PC-9 (cell line): ENCODE measurements at regions not wholly inside any gene's neighbourhood (a gene's known extent, or its start where the extent isn't known, plus 50 kb on each side); places are given as distances from the start of the nearest gene placed in this dataset.

Source experiments
- BruUV-seq: library from RNA; stranded (reverse); fragments of 400-500 nt; replicated peaks from 2 replicates; lab custom pipeline; 2021; lab: Mats Ljungman, UMichigan
- CTCF ChIA-PET: fragments of 300-600 bp; sonication (Branson Sonifier 250); formaldehyde crosslinking; loops from one replicate; lab custom pipeline; 2022; ENCODE audit warnings: antibody characterized with exemption; lab: Charles Lee
- POLR2A ChIA-PET: fragments of 300-600 bp; sonication (Branson Sonifier 250); formaldehyde crosslinking; loops from one replicate; lab custom pipeline; 2022; ENCODE audit warnings: antibody characterized with exemption; ENCODE audit not compliant: unreplicated experiment; lab: Charles Lee
- DNase-seq, 2 experiments: peaks; one replicate each; pipeline versions ENCODE4 v3.0.0 to v3.0.0-alpha.2; 2015 to 2022; ENCODE audit warnings: mixed read lengths in 1 of 2
- H2AFZ ChIP-seq: fragments of 200-600 bp; sonication (generic); 2 replicates; pipeline ENCODE4 v1.8.1; 2017; ENCODE audit warnings: antibody characterized with exemption
- H3F3A ChIP-seq: fragments of 200-600 bp; sonication (generic); 2 replicates; pipeline ENCODE4 v1.8.1; 2017; ENCODE audit warnings: antibody characterized with exemption, mild to moderate bottlenecking, low read depth; ENCODE audit not compliant: insufficient read depth
- H3K27ac ChIP-seq: fragments of 200-600 bp; sonication (generic); 2 replicates; pipeline ENCODE4 v1.6.1; 2016; ENCODE audit warnings: mixed run types
- H3K27me3 ChIP-seq: fragments of 200-600 bp; sonication (generic); 2 replicates; pipeline ENCODE4 v1.6.1; 2016; ENCODE audit warnings: low read depth, mixed run types; ENCODE audit not compliant: insufficient read depth
- H3K36me3 ChIP-seq: fragments of 200-600 bp; sonication (generic); 2 replicates; pipeline ENCODE4 v1.6.1; 2016; ENCODE audit warnings: low read depth, mixed run types
- H3K4me1 ChIP-seq: fragments of 200-600 bp; sonication (generic); replicated peaks from 2 replicates; pipeline ENCODE4 v1.6.1; 2016; ENCODE audit warnings: mixed run types; ENCODE audit not compliant: insufficient read depth
- H3K4me2 ChIP-seq: fragments of 200-600 bp; sonication (generic); 2 replicates; pipeline ENCODE4 v1.6.1; 2017; ENCODE audit warnings: mixed run types
- H3K4me3 ChIP-seq: fragments of 200-600 bp; sonication (generic); 2 replicates; pipeline ENCODE4 v1.6.1; 2016; ENCODE audit warnings: mixed run types
- H3K79me2 ChIP-seq: fragments of 200-600 bp; sonication (generic); 2 replicates; pipeline ENCODE4 v1.6.1; 2017; ENCODE audit warnings: low read depth, mixed run types
- H3K9me2 ChIP-seq: fragments of 200-600 bp; sonication (generic); 2 replicates; pipeline ENCODE4 v1.8.1; 2017; ENCODE audit warnings: mild to moderate bottlenecking; ENCODE audit not compliant: insufficient read depth
- H3K9me3 ChIP-seq: fragments of 200-600 bp; sonication (generic); 2 replicates; pipeline ENCODE4 v1.8.1; 2016; ENCODE audit warnings: low read depth; ENCODE audit not compliant: insufficient read depth
- H4K20me1 ChIP-seq: fragments of 200-600 bp; sonication (generic); 2 replicates; pipeline ENCODE4 v1.8.1; 2017; ENCODE audit not compliant: insufficient read depth
- EZH2 ChIP-seq: fragments of 200-600 bp; sonication (generic); IDR thresholded peaks from 2 replicates; pipeline ENCODE4 v1.8.0; 2017; ENCODE audit warnings: antibody characterized with exemption, low read depth
- intact Hi-C: fragments of 100-400 bp; cut with micrococcal nuclease; formaldehyde crosslinking; loops from one replicate; pipeline ENCODE4 v1.10.0; 2022; ENCODE audit not compliant: unreplicated experiment
- TF ChIP-seq, protein P1 (sequence below): fragments of 200-600 bp; sonication (generic); conservative IDR thresholded peaks from 2 replicates; pipeline ENCODE4 v1.6.1; 2017; ENCODE audit warnings: mixed run types, antibody characterized with exemption, mild to moderate bottlenecking, moderate library complexity

- Histone ChIP-seq H3K27me3 (peaks cover 31% of the 10 kb centered on the region), H3K27ac (no peak overlapping the region), H3K4me2 (no peak overlapping the region), H3K9me2 (no peaks in the 10 kb centered on the region), H2AFZ (no peak overlapping the region), H3K4me1 (no peaks in the 10 kb centered on the region), H3K4me3 (no peak overlapping the region), H4K20me1 (no peaks in the 10 kb centered on the region), H3K36me3 (no peaks in the 10 kb centered on the region), H3K9me3 (no peaks in the 10 kb centered on the region; the same call in 1 of the 2 replicates), H3F3A (no peaks in the 10 kb centered on the region; the same call in 1 of the 2 replicates), H3K79me2 (no peaks in the 10 kb centered on the region)
- CTCF ChIA-PET, result no interaction called here
- intact Hi-C loops, result no loop called here
- POLR2A ChIA-PET, result no interaction called here
- BruUV-seq, result no TSS peak
- no peak for TF ChIP-seq EZH2
- TF ChIP-seq, protein P1, sequence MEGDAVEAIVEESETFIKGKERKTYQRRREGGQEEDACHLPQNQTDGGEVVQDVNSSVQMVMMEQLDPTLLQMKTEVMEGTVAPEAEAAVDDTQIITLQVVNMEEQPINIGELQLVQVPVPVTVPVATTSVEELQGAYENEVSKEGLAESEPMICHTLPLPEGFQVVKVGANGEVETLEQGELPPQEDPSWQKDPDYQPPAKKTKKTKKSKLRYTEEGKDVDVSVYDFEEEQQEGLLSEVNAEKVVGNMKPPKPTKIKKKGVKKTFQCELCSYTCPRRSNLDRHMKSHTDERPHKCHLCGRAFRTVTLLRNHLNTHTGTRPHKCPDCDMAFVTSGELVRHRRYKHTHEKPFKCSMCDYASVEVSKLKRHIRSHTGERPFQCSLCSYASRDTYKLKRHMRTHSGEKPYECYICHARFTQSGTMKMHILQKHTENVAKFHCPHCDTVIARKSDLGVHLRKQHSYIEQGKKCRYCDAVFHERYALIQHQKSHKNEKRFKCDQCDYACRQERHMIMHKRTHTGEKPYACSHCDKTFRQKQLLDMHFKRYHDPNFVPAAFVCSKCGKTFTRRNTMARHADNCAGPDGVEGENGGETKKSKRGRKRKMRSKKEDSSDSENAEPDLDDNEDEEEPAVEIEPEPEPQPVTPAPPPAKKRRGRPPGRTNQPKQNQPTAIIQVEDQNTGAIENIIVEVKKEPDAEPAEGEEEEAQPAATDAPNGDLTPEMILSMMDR, result no peak
- no peak for DNase-seq
These were observed 102.8 kb downstream of the ZNF664 start for GRCh38 chr12:124075841-124076240.

DNA sequence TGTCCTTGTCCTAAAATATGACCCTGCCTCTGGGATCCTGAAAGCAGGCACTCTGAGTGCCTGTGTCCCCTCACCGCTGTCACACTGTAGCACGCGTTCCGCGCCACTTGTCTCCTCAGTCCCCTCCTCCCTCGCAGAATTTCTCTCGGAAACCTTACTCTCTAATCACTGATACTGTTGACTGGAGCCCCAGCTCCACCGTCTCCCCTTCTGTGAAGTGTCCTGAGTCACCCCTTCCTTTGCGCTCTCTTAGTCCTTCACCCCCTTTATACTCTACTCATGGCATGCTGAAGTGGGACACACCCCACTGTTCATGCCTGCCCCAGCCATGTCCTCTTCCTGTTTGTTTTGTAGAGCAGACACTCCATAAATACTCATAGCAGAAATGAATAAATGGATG, 104.7 kb downstream of the ZNF664 start:
- no peaks in the 10 kb centered on the region for H3K79me2 ChIP-seq
- ChIA-PET POLR2A (no interaction called here), CTCF (no interaction called here)
- no peaks in the 10 kb centered on the region for H3K36me3 ChIP-seq
- no peak for DNase-seq
- TF ChIP-seq EZH2, result no peak
- TF ChIP-seq, protein P1, result no peak
- H3K4me3 ChIP-seq, result no peak overlapping the region
- no peaks in the 10 kb centered on the region; the same call in 1 of the 2 replicates for H3F3A ChIP-seq
- H3K9me2 ChIP-seq, result no peaks in the 10 kb centered on the region
- H3K27ac ChIP-seq, result no peak overlapping the region
- no peak overlapping the region for H2AFZ ChIP-seq
- intact Hi-C loops, result no loop called here
- H3K27me3 ChIP-seq, result peaks cover 21% of the 10 kb centered on the region
- no peaks in the 10 kb centered on the region for H4K20me1 ChIP-seq
- no TSS peak for BruUV-seq
- no peaks in the 10 kb centered on the region; the same call in 1 of the 2 replicates for H3K9me3 ChIP-seq
- no peaks in the 10 kb centered on the region for H3K4me1 ChIP-seq
- H3K4me2 ChIP-seq, result no peak overlapping the region

DNA sequence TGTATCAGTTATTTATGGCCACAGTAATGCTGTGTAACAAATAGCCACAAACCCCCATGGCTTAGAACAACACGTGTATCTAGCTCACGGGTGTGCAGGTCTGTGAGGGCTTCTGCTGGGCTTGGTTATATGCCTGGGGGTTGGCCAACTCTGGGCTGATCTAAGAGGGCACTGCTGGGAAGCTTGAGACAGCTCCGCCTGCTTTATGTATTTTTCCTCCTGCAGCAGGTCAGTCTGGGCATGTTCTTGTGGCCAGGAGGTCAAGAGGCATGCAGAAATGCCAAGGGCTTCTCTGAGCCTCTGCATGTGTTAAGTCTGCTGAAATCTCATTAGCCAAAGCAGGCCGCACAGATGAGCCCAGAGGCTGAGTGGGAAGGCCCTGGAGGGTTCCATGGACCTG, 105.8 kb downstream of the ZNF664 start:
- intact Hi-C loops, result no loop called here
- Histone ChIP-seq H4K20me1 (no peaks in the 10 kb centered on the region), H3F3A (no peaks in the 10 kb centered on the region; the same call in 1 of the 2 replicates), H3K9me3 (no peaks in the 10 kb centered on the region; the same call in 1 of the 2 replicates), H3K4me2 (no peak overlapping the region), H2AFZ (no peak overlapping the region), H3K36me3 (no peaks in the 10 kb centered on the region), H3K79me2 (no peaks in the 10 kb centered on the region), H3K4me3 (no peak overlapping the region), H3K27ac (no peak overlapping the region), H3K9me2 (no peaks in the 10 kb centered on the region), H3K4me1 (no peaks in the 10 kb centered on the region), H3K27me3 (peaks cover 12% of the 10 kb centered on the region)
- TF ChIP-seq, protein P1, result no peak
- TF ChIP-seq EZH2, result no peak
- no TSS peak for BruUV-seq
- ChIA-PET CTCF (no interaction called here), POLR2A (no interaction called here)
- DNase-seq, result no peak
